H1 (cell line): ENCODE measurements at regions not wholly inside any gene's neighbourhood (a gene's known extent, or its start where the extent isn't known, plus 50 kb on each side); places are given as distances from the start of the nearest gene placed in this dataset.

ENCODE experiments used
- BRCA1 ChIP-seq: IDR thresholded peaks from 2 replicates; pipeline ENCODE4 v1.6.1; 2012; ENCODE audit warnings: low read depth, low read length, improper control_type of control experiment
- CTBP2 ChIP-seq: IDR thresholded peaks from 2 replicates; pipeline ENCODE4 v1.7.0; 2011; ENCODE audit warnings: borderline replicate concordance, mild to moderate bottlenecking, moderate library complexity, mixed read lengths, low read length; ENCODE audit not compliant: insufficient read depth, insufficient read length
- RBBP5 ChIP-seq: IDR thresholded peaks from 2 replicates; pipeline ENCODE4 v1.7.1; 2012; ENCODE audit warnings: low read depth, mild to moderate bottlenecking, inconsistent platforms, low read length, moderate library complexity, borderline replicate concordance
- RNF2 ChIP-seq: fragments of 200-900, 300-1000 bp; sonication (generic); IDR thresholded peaks from 2 replicates; pipeline ENCODE4 v1.7.1; 2016; ENCODE audit warnings: borderline replicate concordance, low read depth, mild to moderate bottlenecking, antibody characterized with exemption, low read length; ENCODE audit not compliant: poor library complexity, severe bottlenecking; ENCODE audit errors: missing control alignments
- TBP ChIP-seq: IDR thresholded peaks from 2 replicates; pipeline ENCODE4 v1.6.1; 2011; ENCODE audit warnings: low read depth, low read length, improper control_type of control experiment
- TEAD4 ChIP-seq: IDR thresholded peaks from 2 replicates; pipeline ENCODE4 v1.6.1; 2012; ENCODE audit warnings: low read depth, low read length, inconsistent platforms, mixed read lengths
- TF ChIP-seq, protein P1 (sequence below): fragments of 300-600 bp; sonication (generic); IDR thresholded peaks from 2 replicates; pipeline ENCODE4 v1.7.1; 2012; ENCODE audit warnings: low read length, moderate library complexity, mild to moderate bottlenecking, inconsistent platforms; ENCODE audit not compliant: insufficient replicate concordance

DNA sequence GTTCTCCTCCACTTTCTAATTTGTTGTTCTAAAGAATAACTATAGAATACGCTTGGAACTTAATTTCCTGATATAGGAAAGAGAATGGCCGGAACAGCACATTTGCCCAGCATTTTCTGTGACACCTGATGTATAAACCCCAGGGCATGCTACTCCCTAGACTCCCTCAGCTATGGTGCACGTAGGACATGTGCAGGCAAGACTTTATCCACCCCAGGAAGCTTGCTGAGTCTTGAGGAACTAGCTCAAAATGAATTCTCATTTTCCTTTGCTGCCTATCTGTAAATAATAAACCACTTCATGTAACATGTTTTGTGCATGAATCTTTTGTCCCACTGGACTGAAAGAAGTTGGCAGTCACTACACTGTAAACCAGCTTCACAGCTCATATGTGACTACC, 535.8 kb upstream of the SLITRK1 start (continued):
- TF ChIP-seq, protein P1, sequence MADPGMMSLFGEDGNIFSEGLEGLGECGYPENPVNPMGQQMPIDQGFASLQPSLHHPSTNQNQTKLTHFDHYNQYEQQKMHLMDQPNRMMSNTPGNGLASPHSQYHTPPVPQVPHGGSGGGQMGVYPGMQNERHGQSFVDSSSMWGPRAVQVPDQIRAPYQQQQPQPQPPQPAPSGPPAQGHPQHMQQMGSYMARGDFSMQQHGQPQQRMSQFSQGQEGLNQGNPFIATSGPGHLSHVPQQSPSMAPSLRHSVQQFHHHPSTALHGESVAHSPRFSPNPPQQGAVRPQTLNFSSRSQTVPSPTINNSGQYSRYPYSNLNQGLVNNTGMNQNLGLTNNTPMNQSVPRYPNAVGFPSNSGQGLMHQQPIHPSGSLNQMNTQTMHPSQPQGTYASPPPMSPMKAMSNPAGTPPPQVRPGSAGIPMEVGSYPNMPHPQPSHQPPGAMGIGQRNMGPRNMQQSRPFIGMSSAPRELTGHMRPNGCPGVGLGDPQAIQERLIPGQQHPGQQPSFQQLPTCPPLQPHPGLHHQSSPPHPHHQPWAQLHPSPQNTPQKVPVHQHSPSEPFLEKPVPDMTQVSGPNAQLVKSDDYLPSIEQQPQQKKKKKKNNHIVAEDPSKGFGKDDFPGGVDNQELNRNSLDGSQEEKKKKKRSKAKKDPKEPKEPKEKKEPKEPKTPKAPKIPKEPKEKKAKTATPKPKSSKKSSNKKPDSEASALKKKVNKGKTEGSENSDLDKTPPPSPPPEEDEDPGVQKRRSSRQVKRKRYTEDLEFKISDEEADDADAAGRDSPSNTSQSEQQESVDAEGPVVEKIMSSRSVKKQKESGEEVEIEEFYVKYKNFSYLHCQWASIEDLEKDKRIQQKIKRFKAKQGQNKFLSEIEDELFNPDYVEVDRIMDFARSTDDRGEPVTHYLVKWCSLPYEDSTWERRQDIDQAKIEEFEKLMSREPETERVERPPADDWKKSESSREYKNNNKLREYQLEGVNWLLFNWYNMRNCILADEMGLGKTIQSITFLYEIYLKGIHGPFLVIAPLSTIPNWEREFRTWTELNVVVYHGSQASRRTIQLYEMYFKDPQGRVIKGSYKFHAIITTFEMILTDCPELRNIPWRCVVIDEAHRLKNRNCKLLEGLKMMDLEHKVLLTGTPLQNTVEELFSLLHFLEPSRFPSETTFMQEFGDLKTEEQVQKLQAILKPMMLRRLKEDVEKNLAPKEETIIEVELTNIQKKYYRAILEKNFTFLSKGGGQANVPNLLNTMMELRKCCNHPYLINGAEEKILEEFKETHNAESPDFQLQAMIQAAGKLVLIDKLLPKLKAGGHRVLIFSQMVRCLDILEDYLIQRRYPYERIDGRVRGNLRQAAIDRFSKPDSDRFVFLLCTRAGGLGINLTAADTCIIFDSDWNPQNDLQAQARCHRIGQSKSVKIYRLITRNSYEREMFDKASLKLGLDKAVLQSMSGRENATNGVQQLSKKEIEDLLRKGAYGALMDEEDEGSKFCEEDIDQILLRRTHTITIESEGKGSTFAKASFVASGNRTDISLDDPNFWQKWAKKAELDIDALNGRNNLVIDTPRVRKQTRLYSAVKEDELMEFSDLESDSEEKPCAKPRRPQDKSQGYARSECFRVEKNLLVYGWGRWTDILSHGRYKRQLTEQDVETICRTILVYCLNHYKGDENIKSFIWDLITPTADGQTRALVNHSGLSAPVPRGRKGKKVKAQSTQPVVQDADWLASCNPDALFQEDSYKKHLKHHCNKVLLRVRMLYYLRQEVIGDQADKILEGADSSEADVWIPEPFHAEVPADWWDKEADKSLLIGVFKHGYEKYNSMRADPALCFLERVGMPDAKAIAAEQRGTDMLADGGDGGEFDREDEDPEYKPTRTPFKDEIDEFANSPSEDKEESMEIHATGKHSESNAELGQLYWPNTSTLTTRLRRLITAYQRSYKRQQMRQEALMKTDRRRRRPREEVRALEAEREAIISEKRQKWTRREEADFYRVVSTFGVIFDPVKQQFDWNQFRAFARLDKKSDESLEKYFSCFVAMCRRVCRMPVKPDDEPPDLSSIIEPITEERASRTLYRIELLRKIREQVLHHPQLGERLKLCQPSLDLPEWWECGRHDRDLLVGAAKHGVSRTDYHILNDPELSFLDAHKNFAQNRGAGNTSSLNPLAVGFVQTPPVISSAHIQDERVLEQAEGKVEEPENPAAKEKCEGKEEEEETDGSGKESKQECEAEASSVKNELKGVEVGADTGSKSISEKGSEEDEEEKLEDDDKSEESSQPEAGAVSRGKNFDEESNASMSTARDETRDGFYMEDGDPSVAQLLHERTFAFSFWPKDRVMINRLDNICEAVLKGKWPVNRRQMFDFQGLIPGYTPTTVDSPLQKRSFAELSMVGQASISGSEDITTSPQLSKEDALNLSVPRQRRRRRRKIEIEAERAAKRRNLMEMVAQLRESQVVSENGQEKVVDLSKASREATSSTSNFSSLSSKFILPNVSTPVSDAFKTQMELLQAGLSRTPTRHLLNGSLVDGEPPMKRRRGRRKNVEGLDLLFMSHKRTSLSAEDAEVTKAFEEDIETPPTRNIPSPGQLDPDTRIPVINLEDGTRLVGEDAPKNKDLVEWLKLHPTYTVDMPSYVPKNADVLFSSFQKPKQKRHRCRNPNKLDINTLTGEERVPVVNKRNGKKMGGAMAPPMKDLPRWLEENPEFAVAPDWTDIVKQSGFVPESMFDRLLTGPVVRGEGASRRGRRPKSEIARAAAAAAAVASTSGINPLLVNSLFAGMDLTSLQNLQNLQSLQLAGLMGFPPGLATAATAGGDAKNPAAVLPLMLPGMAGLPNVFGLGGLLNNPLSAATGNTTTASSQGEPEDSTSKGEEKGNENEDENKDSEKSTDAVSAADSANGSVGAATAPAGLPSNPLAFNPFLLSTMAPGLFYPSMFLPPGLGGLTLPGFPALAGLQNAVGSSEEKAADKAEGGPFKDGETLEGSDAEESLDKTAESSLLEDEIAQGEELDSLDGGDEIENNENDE = no peak
- TF ChIP-seq TEAD4 (no peak), BRCA1 (no peak), CTBP2 (no peak), TBP (no peak), RBBP5 (no peak), RNF2 (no peak)
